CD14-positive monocyte (primary cell): ENCODE measurements at regions not wholly inside any gene's neighbourhood (a gene's known extent, or its start where the extent isn't known, plus 50 kb on each side); places are given as distances from the start of the nearest gene placed in this dataset.

ENCODE experiments used
- DNase-seq, 3 donors: peaks; one replicate each; pipeline ENCODE4 v3.0.0-alpha.2; 2011 to 2022
- H2AFZ ChIP-seq: 2 replicates; pipeline ENCODE4 v1.6.0; 2012; ENCODE audit warnings: mild to moderate bottlenecking, low read depth, low read length, inconsistent platforms; ENCODE audit not compliant: insufficient read depth, poor library complexity, severe bottlenecking
- H3K27ac ChIP-seq, 2 donors: 1 replicate in 1 of 2; 2 replicates in 1 of 2; pipeline ENCODE4 v1.5.1; 2012 to 2013; ENCODE audit warnings: low read length in 2 of 2, control low read depth in 1 of 2, inconsistent platforms in 1 of 2, low read depth in 1 of 2, mild to moderate bottlenecking in 1 of 2
- H3K27me3 ChIP-seq, 2 donors: one replicate each; pipeline versions ENCODE4 v1.6.0 to v1.6.1; 2011 to 2013; ENCODE audit warnings: low read length in 2 of 2; ENCODE audit not compliant: control insufficient read depth in 2 of 2, insufficient read depth in 2 of 2
- H3K36me3 ChIP-seq, 2 donors: replicated peaks in 1 of 2; 1 replicate in 1 of 2; 2 replicates in 1 of 2; pipeline versions ENCODE4 v1.5.1 to v1.6.1; 2012 to 2013; ENCODE audit warnings: low read length in 2 of 2, control low read depth in 1 of 2, inconsistent platforms in 1 of 2, mild to moderate bottlenecking in 1 of 2; ENCODE audit not compliant: insufficient read depth in 2 of 2, control insufficient read depth in 1 of 2
- H3K4me1 ChIP-seq, 2 donors: 1 replicate in 1 of 2; 2 replicates in 1 of 2; pipeline versions ENCODE4 v1.5.1 to v1.6.1; 2012 to 2013; ENCODE audit warnings: low read length in 2 of 2, control low read depth in 1 of 2, inconsistent platforms in 1 of 2, mild to moderate bottlenecking in 1 of 2, moderate library complexity in 1 of 2; ENCODE audit not compliant: insufficient read depth in 2 of 2, control insufficient read depth in 1 of 2
- H3K4me2 ChIP-seq: replicated peaks from 2 replicates; pipeline ENCODE3; 2012; ENCODE audit warnings: low read length, moderate library complexity, mild to moderate bottlenecking; ENCODE audit not compliant: poor library complexity, severe bottlenecking; ENCODE audit errors: extremely low read depth
- H3K4me3 ChIP-seq, 3 experiments: fragments of 200-600 bp in 1 of 3; sonication (generic) in 1 of 3; replicated peaks in 1 of 3; 1 replicate in 2 of 3; 2 replicates in 1 of 3; pipeline ENCODE4 v1.5.1; 2011 to 2013; ENCODE audit warnings: low read length in 3 of 3, mild to moderate bottlenecking in 3 of 3, control low read depth in 2 of 3, low read depth in 2 of 3, inconsistent platforms in 1 of 3, moderate library complexity in 1 of 3
- H3K79me2 ChIP-seq: 2 replicates; pipeline ENCODE4 v1.6.0; 2012; ENCODE audit warnings: mild to moderate bottlenecking, control low read depth, inconsistent platforms, low read length, moderate library complexity; ENCODE audit not compliant: insufficient read depth
- H3K9ac ChIP-seq: 2 replicates; pipeline ENCODE4 v1.6.0; 2017; ENCODE audit warnings: low read length, mild to moderate bottlenecking; ENCODE audit not compliant: insufficient read depth, poor library complexity, severe bottlenecking
- H3K9me3 ChIP-seq, 2 donors: replicated peaks in 1 of 2; 1 replicate in 1 of 2; 2 replicates in 1 of 2; pipeline versions ENCODE4 v1.5.1 to v1.6.1; 2012 to 2013; ENCODE audit warnings: low read length in 2 of 2, control low read depth in 1 of 2; ENCODE audit not compliant: control insufficient read depth in 1 of 2, insufficient read depth in 1 of 2
- H4K20me1 ChIP-seq: 2 replicates; pipeline ENCODE4 v1.6.0; 2012; ENCODE audit warnings: mild to moderate bottlenecking, low read length, control low read depth, moderate library complexity; ENCODE audit not compliant: insufficient read depth
- H3K27ac Mint-ChIP-seq, 7 donors: one replicate each; pipeline ENCODE4 v1.8.0; 2020; ENCODE audit warnings: mild to moderate bottlenecking in 7 of 7, mixed read lengths in 7 of 7, moderate library complexity in 6 of 7, inconsistent platforms in 2 of 7
- H3K27me3 Mint-ChIP-seq, 3 donors: one replicate each; pipeline ENCODE4 v1.8.0; 2021 to 2022; ENCODE audit warnings: low read depth in 3 of 3, mild to moderate bottlenecking in 3 of 3, mixed read lengths in 3 of 3, moderate library complexity in 3 of 3, inconsistent platforms in 1 of 3
- H3K36me3 Mint-ChIP-seq, 2 donors: one replicate each; pipeline ENCODE4 v1.8.0; 2020; ENCODE audit warnings: mixed read lengths in 2 of 2, inconsistent platforms in 1 of 2, mild to moderate bottlenecking in 1 of 2
- H3K4me1 Mint-ChIP-seq: one replicate; pipeline ENCODE4 v1.8.0; 2020; ENCODE audit warnings: mild to moderate bottlenecking, mixed read lengths
- H3K4me3 Mint-ChIP-seq, 2 donors: one replicate each; pipeline ENCODE4 v1.8.0; 2020; ENCODE audit warnings: mild to moderate bottlenecking in 2 of 2, mixed read lengths in 2 of 2, moderate library complexity in 1 of 2
- H3K9me3 Mint-ChIP-seq, 7 donors: one replicate each; pipeline ENCODE4 v1.8.0; 2020 to 2022; ENCODE audit warnings: mixed read lengths in 7 of 7, mild to moderate bottlenecking in 6 of 7, moderate library complexity in 6 of 7, inconsistent platforms in 2 of 7
- WGBS: methylation state at CpG from one replicate; pipeline ENCODE4 v1.1.5; 2013; ENCODE audit warnings: missing lambda C conversion rate; ENCODE audit not compliant: insufficient coverage; 5-methylcytosine and 5-hydroxymethylcytosine counted together
- intact Hi-C, 2 donors: fragments of 100-400 bp; cut with micrococcal nuclease; formaldehyde crosslinking; loops; one replicate each; pipeline versions ENCODE4 v1.15.0 to v1.15.1; 2023
- TF ChIP-seq, protein P1 (sequence below): fragments of 200-600 bp; IDR thresholded peaks from one replicate; pipeline ENCODE4 v1.8.0; 2022; ENCODE audit warnings: antibody characterized with exemption, mild to moderate bottlenecking

DNA sequence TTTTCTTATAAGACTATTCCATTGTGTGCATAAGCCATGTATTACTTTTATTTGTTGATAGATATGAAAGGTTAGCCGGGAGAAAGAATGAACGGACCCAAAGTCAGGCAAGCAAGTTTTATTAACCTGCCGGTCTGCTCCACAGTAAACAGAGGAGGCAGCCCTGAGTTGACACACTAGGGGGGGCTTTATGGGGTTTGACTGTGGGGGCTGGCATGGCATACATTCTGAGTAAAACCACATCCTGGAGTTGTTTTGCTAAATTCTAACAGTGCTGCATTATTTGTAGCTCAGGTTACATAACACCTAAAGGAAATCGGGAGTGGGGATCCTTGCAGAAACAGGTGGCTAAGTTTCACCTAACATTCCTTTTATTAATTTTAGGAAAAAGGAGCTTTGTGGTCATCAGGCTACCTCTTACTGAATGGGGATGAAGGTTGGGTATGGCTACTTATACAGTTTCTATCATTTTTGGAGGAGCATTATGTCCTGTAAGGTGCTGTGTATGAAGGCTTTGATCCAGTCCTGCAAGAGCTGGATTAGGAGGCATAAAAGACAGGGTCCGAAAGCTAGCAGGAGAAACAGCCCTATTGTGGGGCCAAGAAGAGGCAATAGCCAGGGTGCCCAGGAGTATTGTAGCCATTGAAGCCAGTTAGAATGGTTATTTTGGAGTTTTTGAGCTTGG, 107.4 kb upstream of the USP9Y start:
- Mint-ChIP-seq H3K9me3 (peaks cover 0 to 9% (median 0%) of the 10 kb centered on the region in 7 donors), H3K27ac (no peak overlapping the region)

DNA sequence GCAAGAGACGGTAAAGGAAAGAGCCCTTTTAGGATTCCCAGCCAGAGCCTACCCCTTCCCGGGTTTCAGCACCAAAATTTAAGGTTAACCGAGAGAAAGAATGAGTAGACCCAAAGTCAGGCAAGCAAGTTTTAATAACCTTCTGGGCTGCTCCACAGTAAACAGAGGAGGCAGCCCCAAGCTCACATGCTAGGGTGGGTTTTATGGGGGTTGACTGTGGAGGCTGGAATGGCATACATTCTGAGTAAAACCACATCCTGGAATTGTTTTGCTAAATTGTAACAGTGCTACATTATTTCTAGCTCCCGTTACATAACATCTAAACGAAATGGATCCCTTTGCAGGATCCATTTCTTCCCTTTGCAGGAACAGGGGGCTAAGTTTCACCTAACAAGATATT, 102.2 kb upstream of the USP9Y start:
- no peaks in the 10 kb centered on the region for H4K20me1 ChIP-seq
- no peak for DNase-seq
- no peaks in the 10 kb centered on the region for H3K4me1 Mint-ChIP-seq
- no peaks in the 10 kb centered on the region for H3K36me3 ChIP-seq
- H3K27ac ChIP-seq: no peak overlapping the region
- no peak overlapping the region for H2AFZ ChIP-seq
- no peak overlapping the region for H3K4me3 Mint-ChIP-seq
- H3K36me3 Mint-ChIP-seq: no peaks in the 10 kb centered on the region
- peaks cover 0 to 1% (median 0%) of the 10 kb centered on the region in 3 donors for H3K27me3 Mint-ChIP-seq
- no peaks in the 10 kb centered on the region for H3K79me2 ChIP-seq
- H3K9me3 ChIP-seq: peaks cover 0 to 11% of the 10 kb centered on the region in 2 donors
- WGBS: no CpG with 5 or more reads among the region's 5 CpGs
- no peak overlapping the region for H3K4me2 ChIP-seq
- peaks cover 0 to 13% (median 0%) of the 10 kb centered on the region in 7 donors for H3K9me3 Mint-ChIP-seq
- TF ChIP-seq, protein P1, sequence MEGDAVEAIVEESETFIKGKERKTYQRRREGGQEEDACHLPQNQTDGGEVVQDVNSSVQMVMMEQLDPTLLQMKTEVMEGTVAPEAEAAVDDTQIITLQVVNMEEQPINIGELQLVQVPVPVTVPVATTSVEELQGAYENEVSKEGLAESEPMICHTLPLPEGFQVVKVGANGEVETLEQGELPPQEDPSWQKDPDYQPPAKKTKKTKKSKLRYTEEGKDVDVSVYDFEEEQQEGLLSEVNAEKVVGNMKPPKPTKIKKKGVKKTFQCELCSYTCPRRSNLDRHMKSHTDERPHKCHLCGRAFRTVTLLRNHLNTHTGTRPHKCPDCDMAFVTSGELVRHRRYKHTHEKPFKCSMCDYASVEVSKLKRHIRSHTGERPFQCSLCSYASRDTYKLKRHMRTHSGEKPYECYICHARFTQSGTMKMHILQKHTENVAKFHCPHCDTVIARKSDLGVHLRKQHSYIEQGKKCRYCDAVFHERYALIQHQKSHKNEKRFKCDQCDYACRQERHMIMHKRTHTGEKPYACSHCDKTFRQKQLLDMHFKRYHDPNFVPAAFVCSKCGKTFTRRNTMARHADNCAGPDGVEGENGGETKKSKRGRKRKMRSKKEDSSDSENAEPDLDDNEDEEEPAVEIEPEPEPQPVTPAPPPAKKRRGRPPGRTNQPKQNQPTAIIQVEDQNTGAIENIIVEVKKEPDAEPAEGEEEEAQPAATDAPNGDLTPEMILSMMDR: no peak
- intact Hi-C loops: no loop called here
- H3K27me3 ChIP-seq: no peaks in the 10 kb centered on the region
- H3K4me1 ChIP-seq: no peaks in the 10 kb centered on the region
- H3K9ac ChIP-seq: no peak overlapping the region
- no peak overlapping the region for H3K27ac Mint-ChIP-seq
- H3K4me3 ChIP-seq: no peak overlapping the region

More for the DNA sequence above, 107.4 kb upstream of the USP9Y start:
- Mint-ChIP-seq H3K4me3 (no peak overlapping the region), H3K27me3 (no peaks in the 10 kb centered on the region), H3K36me3 (no peaks in the 10 kb centered on the region), H3K4me1 (no peaks in the 10 kb centered on the region)
- no peak overlapping the region for H3K4me2 ChIP-seq
- H3K9ac ChIP-seq: no peak overlapping the region
- no peak overlapping the region for H2AFZ ChIP-seq
- H3K9me3 ChIP-seq: peaks cover 0 to 10% of the 10 kb centered on the region in 2 donors
- H3K27ac ChIP-seq: no peak overlapping the region
- no peak overlapping the region for H3K4me3 ChIP-seq
- no peaks in the 10 kb centered on the region for H3K79me2 ChIP-seq
- H3K36me3 ChIP-seq: no peaks in the 10 kb centered on the region
- no peak for DNase-seq
- H3K27me3 ChIP-seq: no peaks in the 10 kb centered on the region
- WGBS: no CpG with 5 or more reads among the region's 5 CpGs
- TF ChIP-seq, protein P1: no peak
- no peaks in the 10 kb centered on the region for H4K20me1 ChIP-seq
- no peaks in the 10 kb centered on the region for H3K4me1 ChIP-seq
- intact Hi-C loops: no loop called here
